G401 (cell line): ENCODE measurements at regions not wholly inside any gene's neighbourhood (a gene's known extent, or its start where the extent isn't known, plus 50 kb on each side); places are given as distances from the start of the nearest gene placed in this dataset.

ENCODE experiments used
- DNase-seq: peaks from one replicate; pipeline ENCODE4 v3.0.0-alpha.2; 2015; ENCODE audit warnings: low spot score
- in situ Hi-C: cut with HindIII; loops from 2 replicates; pipeline ENCODE4 v1.10.0; 2016; ENCODE audit warnings: low sequenced_read_pairs, mixed read lengths

GRCh38 chr14:82192387-82192786 is 658.7 kb upstream of the SEL1L start:
- in situ Hi-C loops, result no loop called here
- DNase-seq, result no peak

GRCh38 chr14:82223276-82223675 is 689.6 kb upstream of the SEL1L start:
- in situ Hi-C loops, result no loop called here
- no peak for DNase-seq

DNA sequence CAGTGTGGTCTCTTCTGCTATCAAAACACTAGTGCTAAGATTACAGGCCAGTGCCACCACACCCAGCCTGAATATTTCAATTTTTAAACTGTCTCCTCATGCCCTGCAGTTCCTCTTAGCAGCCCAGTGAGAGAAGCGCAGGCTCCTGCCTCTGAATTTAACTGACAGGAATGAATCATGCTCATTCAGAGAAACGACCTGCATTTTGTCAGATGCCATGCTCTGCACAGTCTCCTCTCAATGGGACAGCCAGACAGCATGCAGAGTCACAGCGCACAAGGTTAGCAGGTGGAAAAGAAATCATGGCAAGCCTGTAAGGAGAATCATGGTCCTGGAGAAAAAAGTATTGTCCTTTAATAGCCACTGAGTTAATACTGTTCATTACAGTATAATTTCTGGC is 691.0 kb upstream of the SEL1L start:
- in situ Hi-C loops, result no loop called here
- no peak for DNase-seq

DNA sequence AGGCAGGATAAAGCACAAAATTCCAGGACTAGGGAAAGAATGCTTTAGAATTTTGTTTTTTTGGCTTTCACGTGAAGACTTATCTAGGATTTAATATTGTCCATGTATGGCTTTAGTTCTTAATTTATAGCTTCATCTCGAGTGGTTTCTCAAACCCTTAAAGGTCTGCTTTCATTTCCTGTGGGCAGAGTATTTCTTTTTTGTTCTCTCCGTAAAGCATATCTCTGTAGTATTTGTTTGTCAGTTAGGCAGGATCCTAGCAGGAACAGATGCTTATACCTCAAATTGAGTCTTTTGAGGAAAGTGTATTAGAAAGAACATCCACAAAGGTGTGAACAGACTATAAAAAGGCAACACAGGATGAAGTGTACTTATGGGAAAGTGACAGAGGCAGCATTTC is 697.1 kb upstream of the SEL1L start:
- in situ Hi-C loops, result no loop called here
- DNase-seq, result no peak

- DNase-seq, result no peak
- in situ Hi-C loops, result no loop called here
These were observed 705.0 kb upstream of the SEL1L start for GRCh38 chr14:82238649-82239048.

DNA sequence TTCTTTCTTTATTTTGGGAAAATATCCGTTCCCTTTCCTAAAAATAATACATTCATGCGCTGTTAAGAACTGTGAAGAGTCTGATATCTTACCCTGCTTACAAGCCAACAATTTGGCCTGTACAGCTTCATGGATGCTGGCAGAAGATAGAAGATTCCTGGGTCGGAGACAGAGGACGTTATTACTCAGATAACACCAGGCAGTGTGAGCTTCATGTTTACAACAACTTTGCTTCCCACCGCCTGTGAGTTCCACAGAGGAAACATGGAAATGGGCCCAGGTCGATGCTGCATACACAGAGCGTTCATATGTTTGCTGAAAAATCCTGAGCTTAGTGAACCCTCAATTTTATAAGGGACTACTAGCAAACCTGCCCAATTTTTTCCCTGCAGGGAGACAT is 705.6 kb upstream of the SEL1L start:
- in situ Hi-C loops, result no loop called here
- no peak for DNase-seq

GRCh38 chr14:82244791-82245190 is 711.1 kb upstream of the SEL1L start:
- in situ Hi-C loops, result no loop called here
- DNase-seq, result no peak

- DNase-seq, result no peak
These were observed 717.8 kb upstream of the SEL1L start for GRCh38 chr14:82251494-82251893.

DNA sequence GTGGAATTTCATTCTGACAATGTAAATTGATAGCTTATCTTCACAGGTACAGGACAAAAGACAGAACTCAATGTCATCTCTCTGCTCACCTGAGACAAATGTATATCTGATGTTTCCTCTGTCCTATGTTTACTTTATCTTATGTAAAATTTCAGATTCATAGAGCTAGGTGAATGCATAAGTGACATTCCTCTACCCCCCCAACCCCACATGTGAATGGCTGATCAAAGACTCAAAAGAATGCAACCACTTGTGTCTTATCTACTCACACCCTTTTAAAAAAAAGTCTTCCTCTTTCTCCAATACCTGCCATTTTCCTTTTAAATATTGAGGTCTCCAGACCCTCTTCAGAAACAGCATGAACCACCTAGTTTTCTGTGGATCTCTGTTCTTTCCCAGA is 736.6 kb upstream of the SEL1L start:
- in situ Hi-C loops, result no loop called here
- DNase-seq, result no peak

More at GRCh38 chr14:82251494-82251893, 717.8 kb upstream of the SEL1L start:
- in situ Hi-C loops, result no loop called here

DNA sequence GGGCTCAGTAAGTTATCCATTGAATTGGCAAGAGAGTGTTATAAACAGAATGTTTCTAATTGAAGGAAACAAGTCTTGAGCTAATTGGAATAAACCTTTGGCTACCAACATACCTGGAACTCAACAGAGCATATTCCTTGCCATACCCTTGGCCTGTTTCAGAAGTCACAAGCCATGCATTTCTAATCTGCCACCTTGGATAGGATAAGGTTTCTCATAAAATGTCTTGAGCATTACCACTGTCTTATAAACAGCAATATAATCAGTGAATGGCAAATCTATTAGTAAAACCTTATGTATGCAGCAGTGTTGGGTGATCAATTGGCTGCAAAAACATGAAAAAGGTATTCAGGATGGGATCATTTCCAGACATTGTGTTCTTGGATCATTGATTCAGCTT is 765.2 kb upstream of the SEL1L start:
- DNase-seq, result no peak
- in situ Hi-C loops, result no loop called here

GRCh38 chr14:82309199-82309598 is 775.5 kb upstream of the SEL1L start:
- in situ Hi-C loops, result no loop called here
- DNase-seq, result no peak

DNA sequence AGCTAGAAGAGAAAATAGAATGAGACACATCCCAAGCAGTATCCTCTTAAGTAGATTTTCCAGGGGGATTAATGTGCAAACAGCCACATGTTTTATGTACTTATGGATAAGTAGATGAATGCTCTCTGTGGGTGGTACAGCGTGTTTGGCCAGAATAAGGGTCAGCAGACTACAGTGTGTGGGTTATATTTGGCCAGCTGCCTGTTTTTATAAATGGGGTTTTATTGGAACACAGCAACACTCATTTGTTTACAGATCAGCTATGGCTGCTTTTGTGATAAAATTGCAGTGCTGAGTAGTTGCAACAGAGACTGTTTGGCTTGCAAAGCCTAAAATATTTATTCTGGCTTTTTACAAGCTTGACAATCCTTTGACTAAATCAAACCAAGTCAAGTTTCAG is 780.2 kb upstream of the SEL1L start:
- DNase-seq, result peak; percentile 5
- in situ Hi-C loops, result no loop called here

- DNase-seq, result no peak
- in situ Hi-C loops, result no loop called here
These were observed 794.8 kb upstream of the SEL1L start for GRCh38 chr14:82328442-82328841.

- in situ Hi-C loops, result no loop called here
- DNase-seq, result no peak
These were observed 807.7 kb upstream of the SEL1L start for GRCh38 chr14:82341261-82341810.

DNA sequence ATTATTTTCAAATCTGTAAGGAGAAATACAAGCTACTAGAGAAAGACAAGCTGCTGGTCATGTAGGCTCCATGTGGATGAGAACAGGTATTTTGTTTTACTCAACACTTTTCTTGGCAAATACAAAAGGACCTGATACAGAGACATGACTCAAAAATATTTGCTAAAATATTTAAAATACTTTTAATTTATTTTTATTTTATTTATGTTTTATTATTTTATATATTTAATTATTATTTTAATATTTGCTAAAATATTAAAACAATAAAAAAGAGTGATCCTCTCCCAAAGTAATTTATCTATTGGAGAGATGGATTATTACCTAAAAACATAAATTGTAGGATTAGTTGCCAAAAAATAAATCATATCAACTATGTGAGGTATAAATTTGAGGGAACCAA is 808.9 kb upstream of the SEL1L start:
- DNase-seq, result no peak
- in situ Hi-C loops, result no loop called here

- in situ Hi-C loops, result no loop called here
- no peak for DNase-seq
These were observed 811.5 kb upstream of the SEL1L start for GRCh38 chr14:82345184-82345583.

DNA sequence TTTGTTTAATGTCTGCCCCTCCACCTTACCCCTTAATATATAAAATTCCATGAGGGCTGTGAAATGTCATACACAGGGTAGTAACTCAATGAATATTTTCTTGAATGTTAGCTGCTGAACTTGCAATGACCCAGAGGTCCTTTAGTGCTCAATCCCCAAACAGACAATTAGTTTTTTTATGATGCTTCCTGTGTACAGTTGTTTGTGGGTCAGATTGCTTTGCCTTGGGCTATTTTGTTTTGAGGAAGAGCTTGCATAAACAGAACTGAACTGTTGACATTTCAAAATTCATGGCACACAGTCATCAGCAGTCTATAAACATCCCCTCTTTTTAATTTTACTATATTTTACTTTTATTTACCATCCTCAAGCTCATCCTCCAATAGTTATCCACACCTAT is 820.5 kb upstream of the SEL1L start:
- DNase-seq, result no peak
- in situ Hi-C loops, result no loop called here

DNA sequence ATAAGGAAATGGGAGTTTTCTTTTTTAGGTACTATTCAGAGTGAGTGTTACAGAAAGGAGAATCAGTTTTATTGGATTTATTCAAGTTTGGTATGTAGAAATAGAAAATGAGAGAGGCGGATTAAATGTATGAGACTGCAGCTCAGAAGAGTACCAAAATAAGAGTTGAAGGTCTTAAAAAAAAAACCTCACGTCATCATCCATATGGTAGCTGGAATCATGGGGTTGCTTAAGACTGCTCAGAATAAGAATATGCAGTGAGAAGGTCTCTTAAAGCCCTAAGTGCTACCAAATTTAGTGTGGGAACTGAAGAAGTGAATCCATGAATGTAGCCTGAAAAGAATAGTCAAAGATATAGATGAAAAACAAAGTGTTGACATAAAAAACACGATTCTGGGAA is 825.5 kb upstream of the SEL1L start:
- in situ Hi-C loops, result no loop called here
- DNase-seq, result no peak

DNA sequence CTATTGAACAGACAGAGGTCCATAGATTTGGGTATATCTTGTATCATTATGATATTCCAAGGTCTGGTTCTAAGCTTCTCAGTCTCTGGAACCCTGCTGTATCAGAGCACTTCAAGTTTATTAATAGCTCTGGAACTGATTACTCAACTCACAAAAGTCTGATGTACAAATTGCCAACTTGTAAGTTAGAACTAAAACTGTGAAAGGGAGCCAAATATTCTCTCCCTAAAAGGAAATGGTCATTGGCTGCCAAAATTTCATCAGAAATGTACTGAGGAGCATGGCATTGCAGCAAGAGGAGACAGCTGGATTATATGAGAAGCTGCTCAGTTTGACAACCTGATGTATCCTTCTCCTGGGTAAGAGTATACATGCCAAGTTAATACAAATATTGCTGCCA is 828.8 kb upstream of the SEL1L start:
- DNase-seq, result no peak
- in situ Hi-C loops, result no loop called here

DNA sequence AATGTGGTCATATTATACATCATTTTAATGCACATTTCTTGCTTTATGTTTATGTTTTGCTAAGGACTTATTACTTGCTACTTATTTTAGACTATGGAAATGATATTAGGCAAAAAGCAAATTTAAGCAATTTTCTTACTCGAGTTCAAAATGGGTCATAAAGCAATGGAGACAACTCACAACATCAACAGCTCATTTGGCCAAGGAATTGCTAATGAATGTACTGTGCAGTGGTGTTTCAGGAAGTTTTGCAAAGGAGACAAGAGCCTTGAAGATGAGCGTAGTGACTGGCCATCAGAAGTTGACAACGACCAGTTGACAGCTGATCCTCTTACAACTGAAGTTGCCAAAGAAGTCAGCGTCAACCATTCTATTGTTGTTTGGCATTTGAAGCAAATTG is 831.8 kb upstream of the SEL1L start:
- DNase-seq, result no peak
- in situ Hi-C loops, result no loop called here

DNA sequence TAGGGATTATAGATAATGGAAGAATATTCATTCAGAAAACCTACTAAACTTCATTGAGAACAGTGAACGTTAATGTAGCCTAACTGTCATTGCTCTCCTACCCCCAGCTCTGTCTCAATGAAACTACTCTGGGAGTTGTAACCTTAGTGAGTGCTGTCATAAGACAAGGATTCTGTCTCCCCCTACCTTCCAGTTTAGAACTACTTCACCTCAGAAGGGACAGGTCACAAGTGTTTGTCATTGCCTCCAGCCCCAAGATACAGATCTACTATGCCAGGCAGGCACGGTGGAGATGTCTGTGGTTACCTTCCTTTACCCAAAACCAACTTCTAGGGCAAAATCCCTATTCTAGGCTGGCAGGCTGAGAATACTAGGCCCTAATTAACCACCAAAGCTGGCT is 833.1 kb upstream of the SEL1L start:
- in situ Hi-C loops, result no loop called here
- no peak for DNase-seq

- in situ Hi-C loops, result no loop called here
- DNase-seq, result no peak
These were observed 845.6 kb upstream of the SEL1L start for GRCh38 chr14:82379291-82379690.
